Posterior cingulate gyrus (tissue), 11 donors: ENCODE measurements at regions not wholly inside any gene's neighbourhood (a gene's known extent, or its start where the extent isn't known, plus 50 kb on each side); places are given as distances from the start of the nearest gene placed in this dataset.
A peak's percentile ranks its signal among the peaks of the same experiment; 100 is the strongest.

Source experiments
- DNase-seq, 10 donors: peaks; one replicate each; pipeline versions ENCODE4 v3.0.0 to v3.0.0-alpha.2; 2020 to 2021; ENCODE audit warnings: mixed read lengths in 3 of 10
- intact Hi-C: fragments of 100-400 bp; cut with DNase I; formaldehyde crosslinking; loops from one replicate; pipeline ENCODE4 v1.15.1; 2023

GRCh38 chr2:17309741-17310339, 208.4 kb downstream of the RAD51AP2 start:
- peak in 2 of 10 donors; percentile 11 to 35 for DNase-seq
- intact Hi-C loops, result loop anchor here (2.0 kb wide), 1 partner anchor 537 kb away; no protein-coding TSS in a partner anchor

- intact Hi-C loops, result loop anchor here (2.0 kb wide), 1 partner anchor 536 kb away; no protein-coding TSS in a partner anchor
- no peak for DNase-seq
These were observed 209.1 kb downstream of the RAD51AP2 start for GRCh38 chr2:17309181-17309580.

- no peak for DNase-seq
- intact Hi-C loops, result no loop called here
These were observed 211.5 kb downstream of the RAD51AP2 start for GRCh38 chr2:17306706-17307105.

GRCh38 chr2:17306219-17306618, 212.0 kb downstream of the RAD51AP2 start:
- intact Hi-C loops, result no loop called here
- no peak for DNase-seq

GRCh38 chr2:17303521-17303920, 214.7 kb downstream of the RAD51AP2 start:
- no peak for DNase-seq
- intact Hi-C loops, result no loop called here

- intact Hi-C loops, result no loop called here
- DNase-seq, result no peak
These were observed 215.2 kb downstream of the RAD51AP2 start for GRCh38 chr2:17303054-17303453.

GRCh38 chr2:17302281-17302680, 216.0 kb downstream of the RAD51AP2 start:
- DNase-seq, result no peak
- intact Hi-C loops, result no loop called here

- intact Hi-C loops, result no loop called here
- no peak for DNase-seq
These were observed 216.8 kb downstream of the RAD51AP2 start for GRCh38 chr2:17301437-17301836.

GRCh38 chr2:17299891-17300540, 218.2 kb downstream of the RAD51AP2 start:
- DNase-seq, result peak in 1 of 10 donors; percentile 20
- intact Hi-C loops, result no loop called here

GRCh38 chr2:17298453-17298852, 219.8 kb downstream of the RAD51AP2 start:
- DNase-seq, result no peak
- intact Hi-C loops, result no loop called here

GRCh38 chr2:17296686-17297085, 221.6 kb downstream of the RAD51AP2 start:
- intact Hi-C loops, result no loop called here
- DNase-seq, result no peak

- intact Hi-C loops, result no loop called here
- no peak for DNase-seq
These were observed 228.6 kb downstream of the RAD51AP2 start for GRCh38 chr2:17289669-17290068.

GRCh38 chr2:17287183-17287582, 231.1 kb downstream of the RAD51AP2 start:
- no peak for DNase-seq
- intact Hi-C loops, result no loop called here

- DNase-seq, result no peak
- intact Hi-C loops, result no loop called here
These were observed 235.4 kb downstream of the RAD51AP2 start for GRCh38 chr2:17282826-17283225.

GRCh38 chr2:17282245-17282644, 236.0 kb downstream of the RAD51AP2 start:
- no peak for DNase-seq
- intact Hi-C loops, result no loop called here

GRCh38 chr2:17276220-17276619, 242.0 kb downstream of the RAD51AP2 start:
- DNase-seq, result no peak
- intact Hi-C loops, result no loop called here

GRCh38 chr2:17272652-17273525, 245.4 kb downstream of the RAD51AP2 start:
- intact Hi-C loops, result no loop called here
- no peak for DNase-seq

- DNase-seq, result no peak
- intact Hi-C loops, result no loop called here
These were observed 246.1 kb downstream of the RAD51AP2 start for GRCh38 chr2:17272170-17272569.

GRCh38 chr2:17271416-17271815, 246.8 kb downstream of the RAD51AP2 start:
- intact Hi-C loops, result no loop called here
- no peak for DNase-seq

GRCh38 chr2:17270894-17271293, 247.3 kb downstream of the RAD51AP2 start:
- intact Hi-C loops, result no loop called here
- no peak for DNase-seq

GRCh38 chr2:17263570-17263968, 254.7 kb downstream of the RAD51AP2 start:
- intact Hi-C loops, result no loop called here
- DNase-seq, result no peak
